ENCODE measurements at regions not wholly inside any gene's neighbourhood (a gene's known extent, or its start where the extent isn't known, plus 50 kb on each side); places are given as distances from the start of the nearest gene placed in this dataset.

DNA sequence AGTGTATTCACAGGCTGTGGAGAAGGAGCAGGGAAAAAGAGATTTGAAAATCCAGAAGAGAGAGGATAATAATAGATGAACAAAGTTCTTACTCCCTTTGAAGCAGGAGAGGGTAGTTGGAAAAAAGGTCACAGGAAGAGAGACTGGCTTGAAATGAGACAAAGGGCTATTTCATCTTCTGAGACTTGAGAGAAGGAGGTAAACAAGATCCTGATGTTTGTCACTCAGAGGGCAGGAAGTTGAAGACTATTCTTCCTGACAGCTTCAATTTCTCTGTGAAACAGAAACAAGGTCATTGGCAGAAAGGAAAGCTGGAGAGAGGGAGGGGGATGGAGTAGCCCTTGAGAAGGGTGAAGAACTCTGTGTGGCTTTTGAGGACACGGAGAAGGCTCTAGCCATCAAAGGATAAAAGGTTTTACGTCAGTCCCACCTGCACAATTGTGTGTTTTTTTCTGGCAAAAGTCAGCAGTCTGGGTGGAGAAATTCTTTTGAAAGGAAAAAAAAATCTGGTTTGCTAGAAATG is 216.1 kb upstream of the STEAP4 start:
- TF ChIP-seq MZF1 (tag by site-specific recombination; IDR thresholded peaks at IDR 0.05; ENCODE audit: borderline replicate concordance), result no peak
- no peak for TF ChIP-seq ZNF830 (tag by site-specific recombination; IDR thresholded peaks at IDR 0.05; ENCODE audit: low read depth)
- TF ChIP-seq ZNF175 (tag by site-specific recombination; IDR thresholded peaks at IDR 0.05), result no peak
- TF ChIP-seq, protein P1, sequence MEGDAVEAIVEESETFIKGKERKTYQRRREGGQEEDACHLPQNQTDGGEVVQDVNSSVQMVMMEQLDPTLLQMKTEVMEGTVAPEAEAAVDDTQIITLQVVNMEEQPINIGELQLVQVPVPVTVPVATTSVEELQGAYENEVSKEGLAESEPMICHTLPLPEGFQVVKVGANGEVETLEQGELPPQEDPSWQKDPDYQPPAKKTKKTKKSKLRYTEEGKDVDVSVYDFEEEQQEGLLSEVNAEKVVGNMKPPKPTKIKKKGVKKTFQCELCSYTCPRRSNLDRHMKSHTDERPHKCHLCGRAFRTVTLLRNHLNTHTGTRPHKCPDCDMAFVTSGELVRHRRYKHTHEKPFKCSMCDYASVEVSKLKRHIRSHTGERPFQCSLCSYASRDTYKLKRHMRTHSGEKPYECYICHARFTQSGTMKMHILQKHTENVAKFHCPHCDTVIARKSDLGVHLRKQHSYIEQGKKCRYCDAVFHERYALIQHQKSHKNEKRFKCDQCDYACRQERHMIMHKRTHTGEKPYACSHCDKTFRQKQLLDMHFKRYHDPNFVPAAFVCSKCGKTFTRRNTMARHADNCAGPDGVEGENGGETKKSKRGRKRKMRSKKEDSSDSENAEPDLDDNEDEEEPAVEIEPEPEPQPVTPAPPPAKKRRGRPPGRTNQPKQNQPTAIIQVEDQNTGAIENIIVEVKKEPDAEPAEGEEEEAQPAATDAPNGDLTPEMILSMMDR (tag by site-specific recombination; IDR thresholded peaks at IDR 0.05), result no peak
- TF ChIP-seq, protein P2, sequence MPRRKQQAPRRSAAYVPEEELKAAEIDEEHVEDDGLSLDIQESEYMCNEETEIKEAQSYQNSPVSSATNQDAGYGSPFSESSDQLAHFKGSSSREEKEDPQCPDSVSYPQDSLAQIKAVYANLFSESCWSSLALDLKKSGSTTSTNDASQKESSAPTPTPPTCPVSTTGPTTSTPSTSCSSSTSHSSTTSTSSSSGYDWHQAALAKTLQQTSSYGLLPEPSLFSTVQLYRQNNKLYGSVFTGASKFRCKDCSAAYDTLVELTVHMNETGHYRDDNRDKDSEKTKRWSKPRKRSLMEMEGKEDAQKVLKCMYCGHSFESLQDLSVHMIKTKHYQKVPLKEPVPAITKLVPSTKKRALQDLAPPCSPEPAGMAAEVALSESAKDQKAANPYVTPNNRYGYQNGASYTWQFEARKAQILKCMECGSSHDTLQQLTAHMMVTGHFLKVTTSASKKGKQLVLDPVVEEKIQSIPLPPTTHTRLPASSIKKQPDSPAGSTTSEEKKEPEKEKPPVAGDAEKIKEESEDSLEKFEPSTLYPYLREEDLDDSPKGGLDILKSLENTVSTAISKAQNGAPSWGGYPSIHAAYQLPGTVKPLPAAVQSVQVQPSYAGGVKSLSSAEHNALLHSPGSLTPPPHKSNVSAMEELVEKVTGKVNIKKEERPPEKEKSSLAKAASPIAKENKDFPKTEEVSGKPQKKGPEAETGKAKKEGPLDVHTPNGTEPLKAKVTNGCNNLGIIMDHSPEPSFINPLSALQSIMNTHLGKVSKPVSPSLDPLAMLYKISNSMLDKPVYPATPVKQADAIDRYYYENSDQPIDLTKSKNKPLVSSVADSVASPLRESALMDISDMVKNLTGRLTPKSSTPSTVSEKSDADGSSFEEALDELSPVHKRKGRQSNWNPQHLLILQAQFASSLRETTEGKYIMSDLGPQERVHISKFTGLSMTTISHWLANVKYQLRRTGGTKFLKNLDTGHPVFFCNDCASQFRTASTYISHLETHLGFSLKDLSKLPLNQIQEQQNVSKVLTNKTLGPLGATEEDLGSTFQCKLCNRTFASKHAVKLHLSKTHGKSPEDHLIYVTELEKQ (tag by site-specific recombination; IDR thresholded peaks at IDR 0.05; ENCODE audit: borderline replicate concordance), result no peak
